ENCODE measurements at regions not wholly inside any gene's neighbourhood (a gene's known extent, or its start where the extent isn't known, plus 50 kb on each side); places are given as distances from the start of the nearest gene placed in this dataset.

DNA sequence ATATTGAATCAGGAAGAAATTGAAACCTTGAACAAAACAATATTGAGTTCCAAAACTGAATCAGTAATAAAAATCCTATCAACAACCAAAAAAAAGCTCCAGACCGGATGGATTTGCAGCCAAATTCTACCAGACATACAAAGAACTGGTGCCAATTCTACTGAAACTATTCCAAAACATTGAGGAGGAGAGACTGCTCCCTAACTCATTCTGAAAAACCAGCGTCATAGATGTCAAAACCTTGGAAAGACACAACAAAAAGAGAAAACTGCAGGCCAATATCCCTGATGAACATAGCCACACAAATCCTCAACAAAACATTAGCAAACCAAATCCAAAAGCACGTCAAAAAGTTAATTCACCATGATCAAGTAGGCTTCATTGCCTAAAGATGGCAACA is 353.8 kb downstream of the TMEM135 start:
- no peak overlapping the region for H3K4me3 Mint-ChIP-seq
- H3K27me3 Mint-ChIP-seq (ENCODE audit: low read depth) = no peaks in the 10 kb centered on the region; the same call in 1 of the 2 replicates
- peaks cover 16% of the 10 kb centered on the region for H3K36me3 Mint-ChIP-seq
- peaks cover 37% of the 10 kb centered on the region for H3K9me3 Mint-ChIP-seq
- POLR2A ChIA-PET = no interaction called here
- H3K27ac Mint-ChIP-seq = no peak overlapping the region
- DNase-seq (ENCODE audit: low spot score) (no peak), ATAC-seq (no peak)
- peaks cover 10% of the 10 kb centered on the region for H3K4me1 Mint-ChIP-seq
- CTCF ChIA-PET = no interaction called here
- TF ChIP-seq, protein P1, sequence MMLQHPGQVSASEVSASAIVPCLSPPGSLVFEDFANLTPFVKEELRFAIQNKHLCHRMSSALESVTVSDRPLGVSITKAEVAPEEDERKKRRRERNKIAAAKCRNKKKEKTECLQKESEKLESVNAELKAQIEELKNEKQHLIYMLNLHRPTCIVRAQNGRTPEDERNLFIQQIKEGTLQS (CRISPR knock-in tag; conservative IDR thresholded peaks at IDR 0.05) = no peak
- TF ChIP-seq, protein P2, sequence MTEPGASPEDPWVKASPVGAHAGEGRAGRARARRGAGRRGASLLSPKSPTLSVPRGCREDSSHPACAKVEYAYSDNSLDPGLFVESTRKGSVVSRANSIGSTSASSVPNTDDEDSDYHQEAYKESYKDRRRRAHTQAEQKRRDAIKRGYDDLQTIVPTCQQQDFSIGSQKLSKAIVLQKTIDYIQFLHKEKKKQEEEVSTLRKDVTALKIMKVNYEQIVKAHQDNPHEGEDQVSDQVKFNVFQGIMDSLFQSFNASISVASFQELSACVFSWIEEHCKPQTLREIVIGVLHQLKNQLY (CRISPR knock-in tag; IDR thresholded peaks at IDR 0.05) = no peak

DNA sequence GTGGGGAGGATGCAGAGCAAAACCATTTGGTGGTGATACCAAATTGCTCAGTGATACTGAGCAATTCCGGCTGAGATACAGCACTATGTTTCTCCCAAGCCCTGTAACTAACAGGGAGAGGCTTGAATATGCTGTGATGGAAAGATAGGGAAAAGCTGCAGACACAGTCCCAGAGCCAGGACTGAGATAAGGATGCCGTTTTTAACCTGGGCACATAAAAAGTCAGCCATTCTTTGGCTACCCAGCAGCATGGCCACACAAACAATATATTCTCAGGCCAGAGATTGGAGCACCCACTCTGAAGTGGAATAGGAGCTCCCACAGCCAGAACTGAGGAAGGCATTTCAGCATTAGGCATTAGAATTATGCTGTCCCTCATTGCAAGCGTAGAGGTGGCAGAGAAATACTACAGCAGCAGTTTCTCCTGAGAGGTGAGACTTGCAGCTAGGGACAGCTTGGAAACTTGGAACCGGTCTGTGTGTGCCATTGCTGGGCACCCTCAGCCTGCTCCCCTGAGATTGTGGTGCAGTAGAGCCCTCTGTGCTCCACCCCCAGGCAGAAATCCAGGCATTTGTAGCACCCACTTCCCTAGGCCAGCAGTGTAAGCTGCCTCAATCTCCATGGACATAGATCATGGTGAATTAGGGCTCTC is 346.5 kb downstream of the TMEM135 start:
- Mint-ChIP-seq H3K27ac (no peak overlapping the region), H3K27me3 (ENCODE audit: low read depth) (no peaks in the 10 kb centered on the region; the same call in 1 of the 2 replicates), H3K36me3 (peaks cover 22% of the 10 kb centered on the region), H3K4me1 (no peaks in the 10 kb centered on the region), H3K9me3 (peaks cover 35% of the 10 kb centered on the region), H3K4me3 (no peak overlapping the region)
- ChIA-PET POLR2A (no interaction called here), CTCF (no interaction called here)
- ATAC-seq (no peak), DNase-seq (ENCODE audit: low spot score) (no peak)
- TF ChIP-seq ZNF416 (CRISPR knock-in tag; IDR thresholded peaks at IDR 0.05) (no peak), GABPB1 (CRISPR knock-in tag; IDR thresholded peaks at IDR 0.05) (no peak), CBFB (CRISPR knock-in tag; IDR thresholded peaks at IDR 0.05; ENCODE audit: low read depth) (no peak)
- TF ChIP-seq, protein P3, sequence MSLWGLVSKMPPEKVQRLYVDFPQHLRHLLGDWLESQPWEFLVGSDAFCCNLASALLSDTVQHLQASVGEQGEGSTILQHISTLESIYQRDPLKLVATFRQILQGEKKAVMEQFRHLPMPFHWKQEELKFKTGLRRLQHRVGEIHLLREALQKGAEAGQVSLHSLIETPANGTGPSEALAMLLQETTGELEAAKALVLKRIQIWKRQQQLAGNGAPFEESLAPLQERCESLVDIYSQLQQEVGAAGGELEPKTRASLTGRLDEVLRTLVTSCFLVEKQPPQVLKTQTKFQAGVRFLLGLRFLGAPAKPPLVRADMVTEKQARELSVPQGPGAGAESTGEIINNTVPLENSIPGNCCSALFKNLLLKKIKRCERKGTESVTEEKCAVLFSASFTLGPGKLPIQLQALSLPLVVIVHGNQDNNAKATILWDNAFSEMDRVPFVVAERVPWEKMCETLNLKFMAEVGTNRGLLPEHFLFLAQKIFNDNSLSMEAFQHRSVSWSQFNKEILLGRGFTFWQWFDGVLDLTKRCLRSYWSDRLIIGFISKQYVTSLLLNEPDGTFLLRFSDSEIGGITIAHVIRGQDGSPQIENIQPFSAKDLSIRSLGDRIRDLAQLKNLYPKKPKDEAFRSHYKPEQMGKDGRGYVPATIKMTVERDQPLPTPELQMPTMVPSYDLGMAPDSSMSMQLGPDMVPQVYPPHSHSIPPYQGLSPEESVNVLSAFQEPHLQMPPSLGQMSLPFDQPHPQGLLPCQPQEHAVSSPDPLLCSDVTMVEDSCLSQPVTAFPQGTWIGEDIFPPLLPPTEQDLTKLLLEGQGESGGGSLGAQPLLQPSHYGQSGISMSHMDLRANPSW (CRISPR knock-in tag; conservative IDR thresholded peaks at IDR 0.05; ENCODE audit: low read depth) = no peak
- TF ChIP-seq, protein P4, sequence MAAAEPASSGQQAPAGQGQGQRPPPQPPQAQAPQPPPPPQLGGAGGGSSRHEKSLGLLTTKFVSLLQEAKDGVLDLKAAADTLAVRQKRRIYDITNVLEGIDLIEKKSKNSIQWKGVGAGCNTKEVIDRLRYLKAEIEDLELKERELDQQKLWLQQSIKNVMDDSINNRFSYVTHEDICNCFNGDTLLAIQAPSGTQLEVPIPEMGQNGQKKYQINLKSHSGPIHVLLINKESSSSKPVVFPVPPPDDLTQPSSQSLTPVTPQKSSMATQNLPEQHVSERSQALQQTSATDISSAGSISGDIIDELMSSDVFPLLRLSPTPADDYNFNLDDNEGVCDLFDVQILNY (CRISPR knock-in tag; IDR thresholded peaks at IDR 0.05) = no peak
- TF ChIP-seq, protein P5, sequence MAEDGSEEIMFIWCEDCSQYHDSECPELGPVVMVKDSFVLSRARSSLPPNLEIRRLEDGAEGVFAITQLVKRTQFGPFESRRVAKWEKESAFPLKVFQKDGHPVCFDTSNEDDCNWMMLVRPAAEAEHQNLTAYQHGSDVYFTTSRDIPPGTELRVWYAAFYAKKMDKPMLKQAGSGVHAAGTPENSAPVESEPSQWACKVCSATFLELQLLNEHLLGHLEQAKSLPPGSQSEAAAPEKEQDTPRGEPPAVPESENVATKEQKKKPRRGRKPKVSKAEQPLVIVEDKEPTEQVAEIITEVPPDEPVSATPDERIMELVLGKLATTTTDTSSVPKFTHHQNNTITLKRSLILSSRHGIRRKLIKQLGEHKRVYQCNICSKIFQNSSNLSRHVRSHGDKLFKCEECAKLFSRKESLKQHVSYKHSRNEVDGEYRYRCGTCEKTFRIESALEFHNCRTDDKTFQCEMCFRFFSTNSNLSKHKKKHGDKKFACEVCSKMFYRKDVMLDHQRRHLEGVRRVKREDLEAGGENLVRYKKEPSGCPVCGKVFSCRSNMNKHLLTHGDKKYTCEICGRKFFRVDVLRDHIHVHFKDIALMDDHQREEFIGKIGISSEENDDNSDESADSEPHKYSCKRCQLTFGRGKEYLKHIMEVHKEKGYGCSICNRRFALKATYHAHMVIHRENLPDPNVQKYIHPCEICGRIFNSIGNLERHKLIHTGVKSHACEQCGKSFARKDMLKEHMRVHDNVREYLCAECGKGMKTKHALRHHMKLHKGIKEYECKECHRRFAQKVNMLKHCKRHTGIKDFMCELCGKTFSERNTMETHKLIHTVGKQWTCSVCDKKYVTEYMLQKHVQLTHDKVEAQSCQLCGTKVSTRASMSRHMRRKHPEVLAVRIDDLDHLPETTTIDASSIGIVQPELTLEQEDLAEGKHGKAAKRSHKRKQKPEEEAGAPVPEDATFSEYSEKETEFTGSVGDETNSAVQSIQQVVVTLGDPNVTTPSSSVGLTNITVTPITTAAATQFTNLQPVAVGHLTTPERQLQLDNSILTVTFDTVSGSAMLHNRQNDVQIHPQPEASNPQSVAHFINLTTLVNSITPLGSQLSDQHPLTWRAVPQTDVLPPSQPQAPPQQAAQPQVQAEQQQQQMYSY (CRISPR knock-in tag; IDR thresholded peaks at IDR 0.05) = no peak

DNA sequence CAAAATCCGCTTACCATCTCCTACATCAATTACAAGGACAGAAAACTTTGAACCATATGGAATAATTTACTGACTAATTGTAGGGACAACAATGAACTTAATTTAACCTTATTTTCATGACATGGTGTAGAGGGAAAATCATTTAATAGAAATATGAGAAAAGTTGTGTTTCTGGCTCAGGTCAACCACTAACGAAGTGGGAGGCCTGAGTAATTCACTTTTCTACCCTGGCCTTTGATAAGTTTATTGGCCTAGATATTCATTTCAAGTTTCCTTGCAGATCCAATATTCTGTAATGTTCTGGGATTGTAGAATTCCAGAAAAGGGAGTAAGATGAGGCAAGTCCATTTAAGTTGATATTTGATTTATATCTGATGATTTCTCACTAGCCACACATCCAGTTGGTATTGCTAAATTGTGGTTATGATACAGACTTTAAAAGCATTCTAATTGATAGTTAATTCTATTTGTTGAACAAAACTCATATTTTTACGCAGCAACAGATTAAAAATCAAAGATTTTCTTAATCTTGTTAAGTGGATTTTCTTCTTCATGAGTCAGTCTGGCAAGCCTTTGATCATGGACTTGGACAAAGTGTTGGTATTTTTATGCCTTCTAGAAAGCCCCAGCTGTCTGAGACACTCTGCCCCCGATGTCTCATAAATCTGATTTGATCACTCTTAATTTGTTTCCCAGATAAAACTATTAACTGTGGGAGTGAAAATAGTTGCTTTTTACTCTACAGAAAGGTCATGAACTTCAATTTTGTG is 336.5 kb downstream of the TMEM135 start:
- Mint-ChIP-seq H3K4me1 (peaks cover 23% of the 10 kb centered on the region), H3K9me3 (peaks cover 13% of the 10 kb centered on the region), H3K27me3 (ENCODE audit: low read depth) (no peaks in the 10 kb centered on the region), H3K27ac (no peak overlapping the region), H3K4me3 (no peak overlapping the region), H3K36me3 (no peaks in the 10 kb centered on the region; the same call in 1 of the 2 replicates)
- ChIA-PET POLR2A (no interaction called here), CTCF (no interaction called here)
- DNase-seq (ENCODE audit: low spot score) = no peak
- TF ChIP-seq ZNF671 (CRISPR knock-in tag; IDR thresholded peaks at IDR 0.05) (no peak), GRHL2 (CRISPR knock-in tag; IDR thresholded peaks at IDR 0.05; ENCODE audit: insufficient replicate concordance, severe bottlenecking) (no peak), EMX1 (CRISPR knock-in tag; IDR thresholded peaks at IDR 0.05) (no peak), ETV6 (CRISPR knock-in tag; IDR thresholded peaks at IDR 0.05) (no peak)
- ATAC-seq = no peak
